IMR-90 (cell line): ENCODE measurements at regions not wholly inside any gene's neighbourhood (a gene's known extent, or its start where the extent isn't known, plus 50 kb on each side); places are given as distances from the start of the nearest gene placed in this dataset.

Experiments
- ATAC-seq: fragments of 200-7000 bp; cut with Tn5 transposase; 2 replicates; pipeline ENCODE4 v1.9.1; 2020; ENCODE audit warnings: low read depth, mild to moderate bottlenecking, moderate library complexity
- BruUV-seq: library from RNA; stranded (reverse); fragments of 400-500 nt; replicated peaks from 2 replicates; lab custom pipeline; 2021; lab: Mats Ljungman, UMichigan
- CTCF ChIA-PET: fragments of 300-600 bp; formaldehyde crosslinking; extraction: SDS; loops from one replicate; lab custom pipeline; 2021; ENCODE audit warnings: antibody characterized with exemption; lab: Yijun Ruan, JAX
- POLR2A ChIA-PET: fragments of 300-600 bp; sonication (Branson Sonifier 250); formaldehyde crosslinking; loops from one replicate; lab custom pipeline; 2022; ENCODE audit warnings: antibody characterized with exemption; ENCODE audit not compliant: unreplicated experiment; lab: Charles Lee
- DNase-seq: peaks from one replicate; pipeline ENCODE4 v3.0.0; 2013
- H2AFZ ChIP-seq: replicated peaks from 2 replicates; pipeline ENCODE3; 2013; ENCODE audit warnings: low read length, mild to moderate bottlenecking; ENCODE audit not compliant: poor library complexity
- H2AK5ac ChIP-seq: 2 replicates; pipeline ENCODE4 v1.6.1; 2013; ENCODE audit warnings: low read depth, low read length, inconsistent platforms
- H2AK9ac ChIP-seq: replicated peaks from 2 replicates; pipeline ENCODE3; 2013; ENCODE audit warnings: mild to moderate bottlenecking, low read depth, low read length, moderate library complexity; ENCODE audit not compliant: poor library complexity
- H2BK120ac ChIP-seq: 2 replicates; pipeline ENCODE4 v1.6.1; 2013; ENCODE audit warnings: low read depth, low read length, inconsistent platforms
- H2BK15ac ChIP-seq: 3 replicates; pipeline ENCODE4 v1.6.1; 2013; ENCODE audit warnings: low read depth, low read length, inconsistent platforms
- H2BK20ac ChIP-seq: 2 replicates; pipeline ENCODE4 v1.6.1; 2013; ENCODE audit warnings: low read depth, mild to moderate bottlenecking, inconsistent platforms, low read length, moderate library complexity
- H2BK5ac ChIP-seq: 2 replicates; pipeline ENCODE4 v1.6.1; 2013; ENCODE audit warnings: mild to moderate bottlenecking, low read depth, low read length, inconsistent platforms; ENCODE audit not compliant: poor library complexity, severe bottlenecking
- H3K14ac ChIP-seq: replicated peaks from 2 replicates; pipeline ENCODE4 v1.6.1; 2013; ENCODE audit warnings: low read depth, low read length, inconsistent platforms
- H3K18ac ChIP-seq: 2 replicates; pipeline ENCODE4 v1.6.1; 2013; ENCODE audit warnings: low read depth, low read length, control low read depth
- H3K23ac ChIP-seq: 2 replicates; pipeline ENCODE4 v1.6.1; 2013; ENCODE audit warnings: low read depth, low read length, inconsistent platforms
- H3K27ac ChIP-seq: 2 replicates; pipeline ENCODE4 v1.5.1; 2013; ENCODE audit warnings: mild to moderate bottlenecking, control low read depth, low read length; ENCODE audit not compliant: insufficient read depth
- H3K27me3 ChIP-seq: 2 replicates; pipeline ENCODE4 v1.6.1; 2013; ENCODE audit warnings: low read length; ENCODE audit not compliant: control insufficient read depth, insufficient read depth
- H3K36me3 ChIP-seq: 2 replicates; pipeline ENCODE4 v1.6.1; 2013; ENCODE audit warnings: low read length, mixed read lengths; ENCODE audit not compliant: control insufficient read depth, insufficient read depth
- H3K4ac ChIP-seq: 2 replicates; pipeline ENCODE4 v1.6.1; 2013; ENCODE audit warnings: low read depth, low read length, inconsistent platforms
- H3K4me1 ChIP-seq: 2 replicates; pipeline ENCODE4 v1.6.1; 2013; ENCODE audit warnings: low read length, mixed read lengths; ENCODE audit not compliant: control insufficient read depth, insufficient read depth
- H3K4me2 ChIP-seq: 2 replicates; pipeline ENCODE4 v1.6.1; 2013; ENCODE audit warnings: low read depth, mild to moderate bottlenecking, control low read depth, low read length, moderate library complexity
- H3K4me3 ChIP-seq: 2 replicates; pipeline ENCODE4 v1.5.1; 2013; ENCODE audit warnings: low read depth, mild to moderate bottlenecking, control low read depth, low read length, moderate library complexity; ENCODE audit not compliant: insufficient read depth
- H3K56ac ChIP-seq: 2 replicates; pipeline ENCODE4 v1.6.1; 2013; ENCODE audit warnings: low read length, inconsistent platforms; ENCODE audit not compliant: insufficient read depth; ENCODE audit errors: extremely low read depth
- H3K79me1 ChIP-seq, 2 experiments: 2 replicates each; pipeline ENCODE4 v1.6.1; 2013; ENCODE audit warnings: low read length in 2 of 2, inconsistent platforms in 1 of 2, low read depth in 1 of 2
- H3K9ac ChIP-seq: 2 replicates; pipeline ENCODE4 v1.6.1; 2013; ENCODE audit warnings: low read depth, low read length, control low read depth
- H3K9me1 ChIP-seq: 2 replicates; pipeline ENCODE4 v1.6.1; 2013; ENCODE audit warnings: low read length, inconsistent platforms; ENCODE audit not compliant: insufficient read depth
- H3K9me3 ChIP-seq: 2 replicates; pipeline ENCODE4 v1.6.1; 2013; ENCODE audit warnings: low read length; ENCODE audit not compliant: control insufficient read depth, insufficient read depth
- H4K20me1 ChIP-seq: 2 replicates; pipeline ENCODE4 v1.6.1; 2013; ENCODE audit warnings: low read length, inconsistent platforms; ENCODE audit not compliant: insufficient read depth
- H4K5ac ChIP-seq: 2 replicates; pipeline ENCODE4 v1.6.1; 2013; ENCODE audit warnings: mild to moderate bottlenecking, low read depth, low read length, control low read depth
- H4K8ac ChIP-seq, 2 experiments: 2 replicates each; pipeline ENCODE4 v1.6.1; 2013; ENCODE audit warnings: low read depth in 2 of 2, low read length in 2 of 2, control low read depth in 1 of 2, inconsistent platforms in 1 of 2
- H4K91ac ChIP-seq: 2 replicates; pipeline ENCODE4 v1.6.1; 2013; ENCODE audit warnings: low read depth, low read length, inconsistent platforms; ENCODE audit not compliant: insufficient read depth
- MXI1 ChIP-seq: IDR thresholded peaks from 2 replicates; pipeline ENCODE4 v1.6.1; 2012; ENCODE audit warnings: low read depth, mild to moderate bottlenecking, low read length, moderate library complexity, borderline replicate concordance
- POLR2A ChIP-seq: IDR thresholded peaks from 2 replicates; pipeline ENCODE4 v1.6.1; 2012; ENCODE audit warnings: mild to moderate bottlenecking, low read depth, low read length
- RFX5 ChIP-seq: IDR thresholded peaks from 2 replicates; pipeline ENCODE4 v1.8.0; 2012; ENCODE audit warnings: low read depth, mild to moderate bottlenecking, low read length, moderate library complexity
- WGBS, 2 experiments: methylation state at CpG; one replicate each; pipeline versions ENCODE4 v1.1.5 to v1.1.7; 2013; ENCODE audit warnings: missing lambda C conversion rate in 2 of 2; ENCODE audit not compliant: insufficient read length in 1 of 2; ENCODE audit errors: extremely low coverage in 2 of 2; 5-methylcytosine and 5-hydroxymethylcytosine counted together
- dilution Hi-C: fragments of 300-500 bp; cut with HindIII; formaldehyde crosslinking; loops from one replicate; pipeline ENCODE4 v1.14.3; 2018; ENCODE audit warnings: low sequenced_read_pairs; ENCODE audit not compliant: unreplicated experiment
- in situ Hi-C: fragments of 300-500 bp; cut with MboI; formaldehyde crosslinking; loops from 3 replicates; pipeline ENCODE4 v1.14.3; 2019; ENCODE audit warnings: low sequenced_read_pairs, inconsistent platforms, mixed read lengths
- intact Hi-C: fragments of 100-400 bp; cut with micrococcal nuclease; formaldehyde crosslinking; loops from 2 replicates; pipeline ENCODE4 v1.10.0; 2022

DNA sequence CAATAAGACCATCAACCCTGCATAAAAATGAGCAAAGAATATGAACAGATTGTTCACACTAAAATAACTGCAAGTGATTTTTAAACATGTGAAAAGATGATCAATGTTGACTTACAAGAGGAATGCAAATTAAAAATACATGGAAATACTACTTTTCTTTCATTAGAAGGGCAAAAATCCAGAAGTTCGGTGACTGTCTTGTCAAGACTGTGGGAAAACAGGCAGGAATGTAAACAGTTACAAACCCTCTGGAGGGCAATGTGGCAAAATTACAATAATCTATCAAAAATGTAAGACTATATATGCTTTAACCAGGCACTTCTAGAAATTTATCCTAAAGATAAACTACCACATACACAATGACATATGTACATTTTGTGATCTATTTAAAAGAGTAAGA lies 86.7 kb downstream of the TNFAIP3 start:
- no peak overlapping the region for H2BK15ac ChIP-seq
- H3K9ac ChIP-seq, result no peak overlapping the region
- no TSS peak for BruUV-seq
- no peak for ATAC-seq
- no peak overlapping the region for H2AK5ac ChIP-seq
- H3K56ac ChIP-seq, result no peak overlapping the region
- no peak overlapping the region for H4K8ac ChIP-seq
- no peak overlapping the region for H3K18ac ChIP-seq
- in situ Hi-C loops (no loop called here), dilution Hi-C loops (no loop called here), intact Hi-C loops (no loop called here)
- H3K4me2 ChIP-seq, result no peak overlapping the region
- H2BK5ac ChIP-seq, result no peak overlapping the region
- H3K14ac ChIP-seq, result no peak overlapping the region
- no peak overlapping the region for H2BK20ac ChIP-seq
- H4K20me1 ChIP-seq, result no peaks in the 10 kb centered on the region
- peaks cover 21% of the 10 kb centered on the region for H3K27me3 ChIP-seq
- TF ChIP-seq RFX5 (no peak), MXI1 (no peak), POLR2A (no peak)
- no peak for DNase-seq
- no peaks in the 10 kb centered on the region for H3K36me3 ChIP-seq
- H3K4ac ChIP-seq, result no peak overlapping the region
- WGBS, 2 experiments, result no CpG with 5 or more reads among the region's 1 CpG
- no peak overlapping the region for H4K5ac ChIP-seq
- H3K79me1 ChIP-seq, result no peaks in the 10 kb centered on the region
- H3K9me3 ChIP-seq, result peaks cover 2% of the 10 kb centered on the region; the same call in 1 of the 2 replicates
- no peaks in the 10 kb centered on the region for H3K4me1 ChIP-seq
- CTCF ChIA-PET, result no interaction called here
- no peak overlapping the region for H3K23ac ChIP-seq
- no peak overlapping the region for H4K91ac ChIP-seq
- no peak overlapping the region for H2BK120ac ChIP-seq
- POLR2A ChIA-PET, result no interaction called here
- no peak overlapping the region for H2AFZ ChIP-seq
- H2AK9ac ChIP-seq, result no peak overlapping the region
- no peak overlapping the region for H3K27ac ChIP-seq
- H3K4me3 ChIP-seq, result no peak overlapping the region
- H3K9me1 ChIP-seq, result no peaks in the 10 kb centered on the region
